Mammary epithelial cell (primary cell): ENCODE measurements at regions not wholly inside any gene's neighbourhood (a gene's known extent, or its start where the extent isn't known, plus 50 kb on each side); places are given as distances from the start of the nearest gene placed in this dataset.

Source experiments
- EZH2 ChIP-seq: IDR thresholded peaks from 2 replicates; pipeline ENCODE4 v1.6.1; 2012; ENCODE audit warnings: low read length, inconsistent platforms, borderline replicate concordance
- TF ChIP-seq, protein P1 (sequence below), 2 donors: IDR thresholded peaks in 1 of 2; conservative IDR thresholded peaks in 1 of 2; 2 replicates each; pipeline ENCODE4 v1.5.1; 2011 to 2012; ENCODE audit warnings: inconsistent platforms in 2 of 2, low read length in 2 of 2, mild to moderate bottlenecking in 2 of 2, control low read depth in 1 of 2, low read depth in 1 of 2; ENCODE audit not compliant: insufficient read depth in 1 of 2; ENCODE audit errors: extremely low read depth in 1 of 2

DNA sequence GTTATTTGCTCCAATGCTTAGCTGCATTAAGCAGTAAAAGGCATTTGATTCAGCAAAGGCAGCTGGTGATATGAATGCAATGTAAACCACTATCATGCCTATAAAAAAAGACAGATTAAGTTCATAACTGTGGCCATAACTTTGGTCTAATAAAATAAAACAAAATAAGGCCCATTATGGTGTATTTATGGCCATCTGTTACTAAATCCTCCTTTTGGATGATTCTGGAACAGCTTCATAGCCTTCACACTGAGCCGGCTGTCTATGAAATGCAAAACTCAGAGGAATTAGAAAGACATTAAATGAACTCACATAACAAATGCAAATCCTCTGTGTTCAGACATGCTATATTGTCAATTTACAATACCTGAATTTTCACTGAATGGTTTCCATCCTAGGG is 223.7 kb upstream of the FAT4 start:
- TF ChIP-seq, protein P1, sequence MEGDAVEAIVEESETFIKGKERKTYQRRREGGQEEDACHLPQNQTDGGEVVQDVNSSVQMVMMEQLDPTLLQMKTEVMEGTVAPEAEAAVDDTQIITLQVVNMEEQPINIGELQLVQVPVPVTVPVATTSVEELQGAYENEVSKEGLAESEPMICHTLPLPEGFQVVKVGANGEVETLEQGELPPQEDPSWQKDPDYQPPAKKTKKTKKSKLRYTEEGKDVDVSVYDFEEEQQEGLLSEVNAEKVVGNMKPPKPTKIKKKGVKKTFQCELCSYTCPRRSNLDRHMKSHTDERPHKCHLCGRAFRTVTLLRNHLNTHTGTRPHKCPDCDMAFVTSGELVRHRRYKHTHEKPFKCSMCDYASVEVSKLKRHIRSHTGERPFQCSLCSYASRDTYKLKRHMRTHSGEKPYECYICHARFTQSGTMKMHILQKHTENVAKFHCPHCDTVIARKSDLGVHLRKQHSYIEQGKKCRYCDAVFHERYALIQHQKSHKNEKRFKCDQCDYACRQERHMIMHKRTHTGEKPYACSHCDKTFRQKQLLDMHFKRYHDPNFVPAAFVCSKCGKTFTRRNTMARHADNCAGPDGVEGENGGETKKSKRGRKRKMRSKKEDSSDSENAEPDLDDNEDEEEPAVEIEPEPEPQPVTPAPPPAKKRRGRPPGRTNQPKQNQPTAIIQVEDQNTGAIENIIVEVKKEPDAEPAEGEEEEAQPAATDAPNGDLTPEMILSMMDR (conservative IDR thresholded peaks at IDR 0.05 in 1 of 2, IDR thresholded peaks at IDR 0.05 in 1 of 2; ENCODE audit: extremely low read depth in 1 of 2, insufficient read depth in 1 of 2, low read depth in 1 of 2, low read length in 2 of 2) = no peak
- TF ChIP-seq EZH2 = no peak
